Right renal cortex interstitium (tissue), 3 donors: ENCODE measurements at regions not wholly inside any gene's neighbourhood (a gene's known extent, or its start where the extent isn't known, plus 50 kb on each side); places are given as distances from the start of the nearest gene placed in this dataset.

Experiments used
- DNase-seq, 3 donors: peaks; one replicate each; pipeline ENCODE4 v3.0.0-alpha.2; 2013; ENCODE audit warnings: low read depth in 3 of 3, low spot score in 2 of 3

- no peak for DNase-seq
Measured at GRCh38 chr15:95825671-95826411, 504.7 kb upstream of the NR2F2 start.

DNA sequence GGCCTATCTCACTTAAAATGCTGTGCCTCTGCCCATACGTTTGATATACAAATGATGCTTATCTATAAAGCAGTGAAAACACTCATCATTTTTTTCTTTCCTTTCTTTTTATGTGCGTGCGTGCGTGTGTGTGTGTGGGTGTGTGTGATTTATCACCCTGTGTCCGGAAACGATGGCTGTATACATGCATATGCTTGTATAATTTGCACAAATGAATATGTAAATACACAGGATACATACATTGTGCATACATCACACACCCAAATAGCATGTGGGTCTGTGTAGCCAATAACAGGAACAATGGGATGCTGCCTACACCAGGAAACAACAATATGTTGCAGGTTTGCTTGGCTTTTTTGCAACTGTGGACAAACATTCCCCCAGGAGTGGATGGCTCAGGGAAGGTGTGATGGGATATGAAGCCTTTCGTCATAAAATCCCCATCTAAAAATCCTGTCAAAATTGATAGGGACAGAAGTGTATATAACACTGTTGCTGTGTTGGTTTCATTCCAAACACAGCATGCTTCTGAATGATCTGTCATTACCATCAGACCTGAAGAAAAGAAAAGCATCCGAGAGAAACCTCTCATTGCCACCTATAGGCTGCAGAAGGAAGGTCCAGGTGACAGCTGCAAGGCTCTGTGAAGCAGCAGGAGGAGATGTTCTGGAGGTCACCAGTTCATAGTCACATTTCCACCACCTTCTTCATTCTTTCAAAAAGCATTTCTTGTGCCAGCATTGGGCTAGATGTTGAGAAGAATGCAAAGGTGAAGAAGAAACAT lies 503.9 kb upstream of the NR2F2 start:
- no peak for DNase-seq

DNA sequence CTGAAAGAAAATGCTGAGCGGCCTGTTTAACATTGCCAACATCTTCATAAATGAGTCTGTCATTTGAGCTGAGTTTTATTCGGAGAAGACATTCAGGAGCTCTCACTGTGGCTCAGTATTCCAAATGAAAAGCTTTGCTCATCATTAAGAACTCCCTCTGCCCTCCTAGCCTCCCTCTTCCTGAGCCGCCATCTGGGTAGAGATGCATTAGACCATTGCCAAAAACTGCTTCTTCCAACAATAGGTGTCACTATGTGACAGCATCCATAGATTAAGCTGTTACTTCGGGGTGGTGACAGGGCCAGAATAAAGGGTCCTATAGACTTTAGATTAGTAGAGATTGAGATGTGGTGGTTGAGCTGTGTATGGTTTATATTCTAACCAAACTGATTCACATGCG lies 501.4 kb upstream of the NR2F2 start:
- no peak for DNase-seq

- no peak for DNase-seq
Measured at GRCh38 chr15:95830281-95830680, 500.2 kb upstream of the NR2F2 start.

GRCh38 chr15:95832668-95833067 lies 497.8 kb upstream of the NR2F2 start:
- no peak for DNase-seq

GRCh38 chr15:95834028-95834804 lies 496.3 kb upstream of the NR2F2 start:
- no peak for DNase-seq

DNA sequence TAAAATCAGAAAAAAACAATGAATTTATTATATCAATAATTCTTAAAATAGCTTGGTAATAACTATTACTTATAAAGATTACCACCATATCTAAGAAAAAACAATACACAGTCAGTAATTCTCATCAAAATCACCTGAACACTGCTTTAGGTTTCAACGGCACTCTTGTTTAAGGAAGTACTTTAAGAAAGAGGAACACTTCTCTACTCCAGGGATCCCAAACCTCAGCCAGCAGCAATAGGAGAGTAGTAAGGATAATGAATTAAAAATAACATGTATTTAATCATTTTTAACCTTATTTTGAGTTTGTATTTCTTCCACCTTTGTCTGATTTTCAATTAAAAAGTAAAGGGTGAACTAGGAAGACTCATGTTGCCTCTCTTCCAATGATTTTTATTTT lies 494.0 kb upstream of the NR2F2 start:
- DNase-seq = no peak

DNA sequence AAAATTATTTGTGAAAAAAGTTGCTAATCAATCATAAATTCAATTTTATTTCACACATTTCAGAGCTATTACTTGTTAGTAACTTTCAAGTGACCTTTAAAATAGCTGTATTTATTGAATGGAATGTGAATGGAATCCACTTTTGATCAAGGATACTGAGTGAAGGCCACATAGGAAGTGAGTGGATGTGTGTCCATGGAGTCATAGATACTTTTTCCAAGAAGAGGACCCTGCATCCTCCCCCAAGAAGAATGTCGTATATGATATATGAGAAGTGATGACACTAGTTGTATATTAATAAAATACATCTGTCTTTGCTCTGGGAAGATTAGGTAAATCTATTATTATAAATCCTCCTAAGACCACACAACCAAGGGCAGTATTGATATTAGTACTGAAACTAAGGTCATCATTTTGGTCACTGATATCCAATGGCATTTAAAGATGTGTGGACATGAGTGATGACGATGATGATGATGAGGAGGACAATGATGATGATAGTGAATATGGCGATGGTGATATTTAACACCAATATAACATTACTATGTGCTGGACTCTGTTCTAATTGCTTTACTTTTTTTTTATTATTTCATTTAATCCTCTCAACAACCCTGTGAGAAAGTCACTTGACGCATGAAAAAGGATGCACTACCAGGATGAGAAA lies 493.0 kb upstream of the NR2F2 start:
- no peak for DNase-seq

DNA sequence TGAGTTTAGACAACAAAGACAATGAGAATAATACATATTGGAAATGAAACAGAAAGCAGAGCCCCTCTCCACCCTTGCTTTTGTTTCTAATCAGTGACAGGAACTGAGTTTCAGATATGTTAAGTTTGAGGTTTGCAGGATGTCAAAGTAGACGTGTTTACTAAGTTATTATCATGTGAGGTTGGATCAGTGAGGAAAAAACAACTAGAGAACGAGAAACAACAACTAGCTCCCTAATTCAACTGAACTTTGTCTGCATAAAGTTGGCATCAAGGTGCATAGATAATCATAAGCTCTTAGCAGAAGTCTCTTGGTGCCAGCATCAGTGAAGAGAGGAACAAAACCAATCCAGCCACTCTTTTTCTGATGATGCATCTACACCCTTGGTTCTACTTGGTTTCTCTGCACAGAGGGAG lies 491.1 kb upstream of the NR2F2 start:
- no peak for DNase-seq

DNA sequence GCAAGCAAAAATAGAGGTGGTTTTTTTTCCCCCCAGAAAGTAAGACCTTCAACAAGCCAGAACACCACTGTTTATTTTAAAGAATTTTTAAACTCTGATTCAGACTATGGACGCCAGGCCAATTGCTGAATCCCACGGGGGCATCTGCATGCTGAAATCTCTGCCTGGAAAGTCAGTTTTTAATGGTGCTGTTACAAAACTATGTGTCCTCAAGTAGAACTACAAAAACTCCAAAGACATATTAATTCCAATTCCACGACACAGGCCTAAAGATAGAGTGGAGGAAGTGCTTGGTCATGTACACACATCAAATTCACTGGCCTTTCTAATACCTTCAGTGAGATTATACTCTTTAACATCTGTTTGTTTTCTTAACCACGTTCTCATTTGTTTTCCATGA lies 490.5 kb upstream of the NR2F2 start:
- no peak for DNase-seq

GRCh38 chr15:95840855-95841254 lies 489.6 kb upstream of the NR2F2 start:
- DNase-seq = no peak

DNA sequence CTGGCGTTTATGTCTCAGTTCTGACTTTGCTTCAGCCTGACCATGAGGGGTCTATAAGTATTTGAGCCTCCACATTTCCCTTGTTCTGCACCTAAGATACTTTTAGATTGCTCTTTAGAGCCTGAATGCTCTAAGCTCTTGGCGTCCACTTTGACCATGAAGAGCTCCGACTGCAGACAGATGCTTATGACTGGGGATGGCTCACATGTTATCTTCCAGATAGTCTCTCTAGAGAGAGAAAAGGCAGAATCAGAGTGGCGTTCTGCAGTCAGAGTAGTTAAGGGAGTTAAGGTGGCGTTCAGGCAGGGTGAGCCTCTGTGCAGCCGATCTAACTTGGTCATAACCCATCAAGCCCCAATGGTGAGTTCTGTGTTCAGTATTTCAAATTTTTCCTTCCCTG lies 487.9 kb upstream of the NR2F2 start:
- DNase-seq = no peak

DNA sequence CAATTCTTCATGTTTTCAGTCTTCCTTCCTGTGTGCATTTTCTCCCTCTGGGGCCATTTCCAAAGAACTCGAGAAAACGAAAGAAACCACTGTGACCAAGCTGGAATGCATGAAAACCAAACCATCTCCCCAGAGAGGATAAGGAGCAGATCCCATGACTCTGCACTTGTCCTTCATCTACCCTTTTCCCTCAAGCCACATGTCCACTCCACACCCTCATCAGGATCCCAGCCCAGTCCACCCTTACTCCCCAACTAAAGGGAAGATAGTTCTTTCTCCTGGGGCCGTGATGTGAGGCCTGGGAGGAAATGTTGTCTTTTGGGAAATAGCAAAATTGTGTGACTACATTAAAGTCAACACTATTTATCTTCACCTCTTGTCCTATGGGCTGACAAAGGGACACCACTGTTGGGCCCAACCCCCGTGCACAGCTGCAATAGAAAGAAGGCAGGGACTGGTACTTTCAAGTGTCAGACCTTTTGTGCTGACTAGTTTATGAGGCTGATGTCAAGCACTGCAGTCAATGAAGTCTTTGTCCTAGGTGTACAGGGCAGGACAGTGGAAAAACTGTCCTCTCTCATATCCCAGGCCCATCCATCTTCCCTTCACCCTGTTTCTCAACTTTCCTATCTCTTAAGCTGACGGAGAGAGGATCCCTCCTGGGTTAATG lies 487.1 kb upstream of the NR2F2 start:
- peak in 1 of 3 donors; percentile 65 for DNase-seq

DNA sequence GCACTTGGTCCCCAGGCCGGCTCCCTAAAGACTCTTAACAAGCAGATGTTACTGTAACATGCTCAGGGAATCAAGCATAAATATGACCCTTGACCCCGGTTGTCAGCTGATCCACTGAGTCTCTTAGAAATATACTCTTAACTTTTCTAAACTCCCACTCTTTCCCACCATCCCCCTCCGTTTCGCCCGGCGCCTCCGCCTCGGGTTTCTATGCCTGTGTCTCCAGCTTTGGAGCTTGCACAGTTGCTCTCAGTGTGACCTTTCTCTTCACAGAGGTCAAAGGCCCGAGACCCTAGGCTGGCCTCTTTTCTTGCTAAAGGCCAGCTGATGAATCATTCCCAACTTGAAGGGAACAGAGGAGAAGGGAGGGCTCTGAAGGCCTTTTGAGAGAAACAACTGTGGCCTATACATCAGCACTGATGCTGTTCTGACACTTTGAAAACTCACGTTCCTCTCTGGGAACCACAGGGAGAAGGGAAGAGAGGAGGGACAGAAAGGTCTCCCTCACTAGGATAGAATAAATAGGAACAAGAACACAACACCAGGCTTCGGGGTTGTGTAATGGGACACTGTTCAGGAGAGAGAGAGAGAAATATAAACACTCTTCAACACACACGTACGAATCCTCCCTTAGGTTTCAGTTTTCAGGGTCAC lies 484.5 kb upstream of the NR2F2 start:
- DNase-seq = peak in 2 of 3 donors; percentile 78 to 79

DNA sequence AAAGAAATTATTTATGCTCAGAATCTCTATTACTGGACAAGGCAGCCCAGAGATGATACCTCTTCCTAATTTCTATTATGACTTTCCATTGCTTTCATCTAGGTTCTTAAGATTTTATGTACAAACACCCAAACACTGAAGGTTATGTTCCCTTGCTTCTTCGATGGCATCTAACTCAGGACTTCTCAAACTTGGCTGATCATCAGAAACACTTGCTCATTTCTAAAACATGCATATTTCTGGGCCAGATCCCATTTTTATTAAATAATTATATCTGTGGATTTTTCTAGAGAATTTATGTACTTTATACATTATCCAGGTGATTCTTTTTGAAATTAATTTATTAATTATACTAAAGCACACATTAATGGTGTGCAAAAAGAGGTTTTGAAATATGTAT lies 482.4 kb upstream of the NR2F2 start:
- no peak for DNase-seq

GRCh38 chr15:95850837-95851236 lies 479.7 kb upstream of the NR2F2 start:
- no peak for DNase-seq

DNA sequence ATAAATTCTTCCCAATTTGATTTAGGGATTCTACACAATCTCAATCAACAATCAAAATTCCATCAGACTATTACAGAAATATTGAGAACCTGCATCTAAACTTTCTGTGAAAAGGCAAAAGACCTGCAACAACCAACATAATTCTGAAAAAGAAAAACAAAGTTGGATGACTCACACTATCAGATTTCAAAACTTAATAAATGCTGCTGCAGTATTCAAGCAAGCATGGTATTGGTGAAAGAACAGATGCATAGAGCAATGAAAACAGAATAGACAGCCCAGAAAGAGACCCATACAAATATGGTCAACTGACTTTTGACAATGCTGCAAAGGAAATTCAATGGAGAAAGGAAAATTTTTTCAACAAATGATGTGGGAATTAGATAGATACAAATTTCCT lies 477.1 kb upstream of the NR2F2 start:
- no peak for DNase-seq

GRCh38 chr15:95857124-95857757 lies 473.3 kb upstream of the NR2F2 start:
- no peak for DNase-seq

- DNase-seq = no peak
Measured at GRCh38 chr15:95857758-95858157, 472.7 kb upstream of the NR2F2 start.
